HG03103 (cell line): ENCODE measurements at regions not wholly inside any gene's neighbourhood (a gene's known extent, or its start where the extent isn't known, plus 50 kb on each side); places are given as distances from the start of the nearest gene placed in this dataset.

Experiments
- ATAC-seq: cut with Tn5 transposase; IDR thresholded peaks from one replicate; pipeline ENCODE4 v1.9.1; 2021; ENCODE audit warnings: low read depth; ENCODE audit not compliant: unreplicated experiment

DNA sequence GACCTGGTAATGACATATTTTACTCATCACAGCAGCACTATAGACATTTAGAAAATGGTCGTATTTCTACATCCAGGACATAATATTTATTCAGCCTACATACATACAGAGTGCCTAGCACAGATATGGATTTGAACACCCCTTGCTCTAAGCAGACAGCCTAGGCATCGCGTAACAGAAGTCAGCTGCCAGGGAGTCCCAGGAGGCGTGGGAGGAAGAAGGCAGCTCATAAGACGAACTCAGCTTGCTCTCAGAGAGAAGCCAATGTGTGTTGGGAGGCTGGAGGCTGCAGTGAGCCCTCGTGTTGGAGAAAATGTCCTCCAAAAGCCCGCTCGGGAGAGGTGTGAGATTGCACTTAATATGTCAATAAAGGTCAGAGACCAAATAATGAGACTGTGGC, 131.6 kb downstream of the BCOR start:
- ATAC-seq = no peak

DNA sequence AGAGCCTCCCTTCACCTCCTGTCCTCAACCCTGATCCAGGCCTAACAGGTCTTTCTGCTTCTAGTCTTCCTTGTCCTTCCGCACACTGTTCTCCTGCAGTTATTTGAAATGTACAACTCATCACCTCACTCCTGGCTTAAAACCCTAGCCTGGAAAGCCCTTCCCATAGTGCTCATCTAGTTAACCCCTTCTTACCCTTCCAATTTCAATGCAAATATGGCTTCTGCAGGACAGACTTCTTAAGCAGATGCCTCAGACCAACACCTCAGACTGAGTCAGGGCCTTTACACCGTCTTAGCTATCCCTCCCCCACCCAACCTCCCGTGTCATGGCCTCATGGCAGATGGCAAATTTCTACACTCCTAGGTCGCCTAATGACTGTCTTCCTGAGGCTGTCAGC, 130.4 kb downstream of the BCOR start:
- no peak for ATAC-seq

DNA sequence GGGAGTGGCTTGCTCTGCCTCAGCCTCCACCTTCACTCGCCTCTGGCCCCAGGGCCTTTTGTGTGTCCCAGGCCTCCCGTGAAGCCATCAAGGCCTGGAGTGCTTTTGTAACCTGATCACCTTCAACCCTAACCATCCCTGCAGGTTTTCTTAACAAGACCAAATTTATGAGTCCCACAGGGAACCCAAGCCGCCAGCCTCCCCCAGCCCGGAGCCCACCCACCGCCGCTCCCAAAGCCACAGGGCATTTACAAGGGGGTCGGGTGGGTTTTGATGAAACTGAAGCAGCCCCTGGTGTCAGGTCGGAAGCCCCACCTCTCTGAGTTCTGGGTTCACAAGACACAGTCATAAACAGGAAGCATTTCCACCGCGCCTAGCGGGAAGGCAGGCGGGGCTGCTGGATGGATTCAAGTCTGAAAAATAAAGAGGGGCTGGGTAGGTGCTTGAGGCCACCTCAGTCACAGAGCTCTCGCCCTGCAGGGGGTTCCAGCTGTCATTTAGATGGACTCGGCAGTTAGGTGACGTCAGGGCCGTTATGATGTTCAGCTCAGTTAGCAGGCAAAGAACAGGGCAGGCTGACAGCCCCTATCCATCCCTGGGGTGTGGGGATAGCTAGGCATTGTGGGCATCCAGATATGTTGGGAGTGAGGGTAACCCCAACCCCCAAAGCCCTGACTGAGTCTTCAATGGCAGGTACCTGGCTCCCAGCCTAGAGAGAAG, 128.5 kb downstream of the BCOR start:
- ATAC-seq = no peak

DNA sequence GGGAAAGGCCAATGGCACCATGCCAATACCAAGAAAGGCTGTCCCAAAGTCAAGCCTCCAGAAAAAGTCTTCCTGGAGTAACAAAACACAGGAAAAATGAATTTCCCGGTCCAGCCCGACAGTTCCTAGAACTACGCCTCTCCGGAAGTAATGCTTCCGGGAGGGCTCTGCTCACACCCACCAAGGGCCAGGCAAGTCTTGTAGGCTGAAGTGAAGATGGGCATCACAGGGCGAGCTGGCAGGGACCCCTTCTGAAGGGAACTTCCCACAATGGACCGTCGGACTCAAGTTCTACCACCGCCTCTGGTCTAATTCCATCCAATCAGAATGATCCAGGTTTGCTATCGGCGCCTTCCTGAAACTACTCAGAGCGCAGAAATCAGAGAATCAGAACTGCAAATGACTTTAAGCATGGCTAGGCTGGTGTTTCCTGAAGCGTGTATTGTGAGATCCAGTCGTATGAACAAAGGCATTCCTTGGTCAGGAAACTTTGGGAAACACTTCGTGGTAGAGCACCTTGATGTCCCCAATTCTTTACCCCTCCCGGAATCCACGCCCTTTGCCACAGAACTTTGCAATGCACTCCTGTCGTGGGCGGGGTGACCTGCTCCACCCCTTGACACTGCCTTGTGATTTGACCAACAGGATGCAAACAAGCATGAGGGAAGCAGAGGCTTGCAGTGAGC, 127.8 kb downstream of the BCOR start:
- no peak for ATAC-seq

DNA sequence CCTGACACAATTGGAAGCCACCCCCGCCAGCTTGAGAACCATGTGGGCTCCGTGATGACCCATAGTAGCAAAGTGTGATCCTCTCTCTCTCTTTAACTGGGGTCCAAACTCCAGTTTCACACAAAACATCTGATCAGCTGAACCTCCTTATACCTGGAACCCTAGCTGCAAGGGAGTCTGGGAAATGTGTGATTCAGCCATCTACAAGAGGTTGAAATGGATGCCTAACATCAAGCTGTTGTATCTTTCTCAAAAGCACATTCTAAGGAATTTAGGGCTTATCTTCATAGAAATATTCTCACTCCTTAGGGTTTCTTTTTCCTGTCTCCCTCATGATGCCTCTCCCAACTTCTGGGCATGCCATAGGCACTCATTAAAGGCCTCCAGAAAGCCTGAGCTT, 126.0 kb downstream of the BCOR start:
- no peak for ATAC-seq

DNA sequence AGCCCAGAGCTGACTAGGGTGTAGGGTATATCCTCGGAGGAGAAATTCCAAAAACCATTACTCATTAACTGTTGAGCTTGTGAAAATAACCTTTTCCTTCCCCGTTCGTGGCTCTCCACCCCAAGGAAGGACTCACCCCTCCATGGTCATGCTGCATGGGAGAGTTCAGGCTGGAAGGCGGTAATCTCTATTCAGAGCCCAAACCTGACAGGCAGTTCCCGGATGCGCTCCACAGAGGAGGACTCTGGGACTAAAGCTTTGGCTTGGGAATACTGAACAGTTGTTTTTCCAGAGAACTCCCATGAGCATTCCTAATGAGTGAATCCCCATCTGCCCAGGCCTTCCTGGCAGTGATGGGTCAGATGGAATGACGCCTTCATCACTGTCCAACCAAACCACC, 125.4 kb downstream of the BCOR start:
- ATAC-seq = no peak

DNA sequence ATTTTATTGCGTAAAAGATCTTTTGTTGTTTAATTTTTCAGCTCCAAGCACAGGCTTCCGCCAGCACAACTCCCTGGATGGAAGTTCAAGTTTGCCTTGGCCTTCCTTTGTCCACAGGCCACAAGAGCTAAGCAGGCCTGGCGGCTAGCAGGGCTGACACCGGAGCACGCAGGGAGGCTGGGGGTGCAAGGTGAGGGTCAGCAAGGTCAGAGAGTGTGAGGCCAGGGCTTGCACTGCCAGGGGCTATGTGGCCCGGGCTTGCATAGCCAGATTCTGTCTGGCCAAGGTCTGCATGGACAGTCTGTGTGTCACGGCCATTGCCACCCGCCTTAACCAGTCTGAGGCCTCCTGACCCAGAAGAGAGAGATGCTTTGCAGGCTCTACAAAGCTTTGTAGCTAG, 123.9 kb downstream of the BCOR start:
- no peak for ATAC-seq

DNA sequence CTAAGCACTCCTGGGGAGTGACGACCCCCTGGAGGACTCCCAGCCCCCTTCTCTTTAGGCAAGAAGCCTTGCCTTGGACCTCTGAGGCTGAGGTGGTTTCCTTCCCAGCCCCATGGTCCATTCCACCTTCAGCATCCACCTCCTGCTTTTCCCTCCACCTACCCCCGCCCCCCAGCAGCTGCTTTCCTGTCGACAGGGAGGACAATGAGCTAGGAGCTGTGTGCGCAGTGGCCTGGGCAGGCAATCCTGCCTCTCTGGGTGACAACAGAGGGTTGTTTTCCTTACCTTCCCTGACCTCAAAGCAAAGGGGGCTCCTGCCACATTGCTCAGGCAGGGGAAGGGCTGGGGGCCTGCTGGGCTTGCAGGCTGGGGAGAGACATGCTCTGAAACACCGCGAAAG, 123.5 kb downstream of the BCOR start:
- ATAC-seq = no peak

DNA sequence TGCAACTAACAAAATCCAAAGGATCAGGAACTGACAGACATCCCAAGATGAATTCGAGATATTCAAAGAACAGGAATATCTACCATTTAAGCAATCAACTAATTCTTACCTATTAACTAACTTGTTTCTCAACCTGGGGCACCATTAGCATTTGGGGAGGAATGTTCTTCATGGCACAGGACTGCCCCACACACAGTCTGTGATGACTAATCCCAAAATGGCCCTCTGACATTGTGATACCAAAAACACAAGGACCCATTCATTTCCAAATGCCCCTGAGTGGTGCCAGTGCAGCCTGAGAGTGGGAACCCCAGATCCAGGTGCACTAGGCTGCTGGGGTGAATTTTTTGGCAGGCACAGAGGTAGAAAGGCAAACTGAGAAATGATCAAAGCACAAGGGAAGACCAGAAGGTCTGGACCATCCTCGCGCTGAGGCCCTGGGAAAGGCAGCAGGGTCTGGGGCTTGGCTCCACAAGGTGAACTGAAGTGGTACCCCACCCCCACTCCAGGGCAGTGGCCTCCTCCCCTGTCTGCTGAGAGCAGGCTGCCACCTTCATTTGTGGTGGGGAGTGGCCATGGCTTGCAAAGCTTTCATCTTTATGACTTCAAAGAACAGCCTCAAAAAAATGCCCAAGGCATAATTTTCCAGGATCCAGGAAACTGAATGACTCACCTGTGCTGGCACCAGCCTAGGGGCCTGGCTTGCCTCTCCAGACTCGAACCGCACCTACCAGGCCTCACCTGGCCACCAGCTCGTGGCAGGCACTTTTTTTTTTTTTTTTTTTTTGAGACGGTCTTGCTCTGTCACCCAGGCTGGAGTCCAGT, 122.4 kb downstream of the BCOR start:
- no peak for ATAC-seq

DNA sequence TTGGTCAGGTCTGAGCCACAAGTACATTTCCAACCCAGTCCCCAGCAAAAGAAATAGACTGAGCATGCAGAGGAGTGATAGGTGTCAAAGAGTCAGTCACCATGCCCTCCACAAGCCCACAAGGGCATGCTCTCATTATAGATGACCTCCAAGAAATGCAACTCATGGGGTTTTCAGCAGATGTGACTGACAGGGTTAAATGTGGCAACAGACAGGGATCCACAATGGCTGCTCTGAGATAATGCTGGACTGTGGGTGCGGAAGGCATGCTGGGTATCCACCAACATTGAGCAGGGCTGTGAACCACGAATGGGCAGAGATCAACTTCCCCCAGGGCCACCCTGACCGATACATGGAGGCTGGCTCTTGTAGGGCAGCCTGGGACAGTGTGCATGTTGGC, 115.8 kb downstream of the BCOR start:
- no peak for ATAC-seq

DNA sequence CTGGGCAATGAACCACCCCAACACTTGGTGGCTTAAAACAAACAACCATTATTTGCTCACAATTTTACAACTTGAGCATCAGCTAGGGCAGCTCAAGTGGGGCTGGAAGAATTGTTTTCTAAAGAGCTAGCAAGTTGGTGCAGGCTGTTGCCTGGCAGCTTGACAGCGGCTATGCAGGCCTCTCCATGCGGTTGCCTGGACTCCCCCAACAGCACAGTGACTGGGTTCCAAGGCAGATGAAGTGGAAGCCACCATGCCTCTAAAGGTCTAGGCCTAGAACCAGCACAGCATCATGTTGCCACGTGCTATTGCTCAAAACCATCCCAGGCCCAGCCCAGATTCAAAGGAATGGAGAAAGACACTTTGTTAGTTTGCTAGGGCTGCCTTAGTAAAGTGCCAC, 114.8 kb downstream of the BCOR start:
- no peak for ATAC-seq

DNA sequence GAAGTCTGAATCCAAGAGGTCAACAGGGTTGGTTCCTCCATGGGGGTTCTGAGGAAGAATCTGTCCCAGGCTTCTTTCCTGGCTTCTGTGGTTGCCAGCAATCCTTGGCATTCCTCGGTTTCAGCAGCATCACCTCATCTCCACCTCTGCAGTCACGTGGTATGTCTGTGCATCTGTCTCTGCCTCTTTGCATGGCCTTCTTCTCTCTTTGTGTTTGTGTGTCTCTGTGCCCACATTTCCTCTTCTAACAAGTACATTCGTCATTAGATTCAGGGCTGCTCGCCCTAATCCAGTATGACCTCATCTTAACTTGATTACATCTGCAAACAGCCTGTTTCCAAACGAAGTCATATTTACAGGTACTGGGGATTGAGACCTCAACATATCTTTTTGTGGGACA, 114.0 kb downstream of the BCOR start:
- no peak for ATAC-seq

DNA sequence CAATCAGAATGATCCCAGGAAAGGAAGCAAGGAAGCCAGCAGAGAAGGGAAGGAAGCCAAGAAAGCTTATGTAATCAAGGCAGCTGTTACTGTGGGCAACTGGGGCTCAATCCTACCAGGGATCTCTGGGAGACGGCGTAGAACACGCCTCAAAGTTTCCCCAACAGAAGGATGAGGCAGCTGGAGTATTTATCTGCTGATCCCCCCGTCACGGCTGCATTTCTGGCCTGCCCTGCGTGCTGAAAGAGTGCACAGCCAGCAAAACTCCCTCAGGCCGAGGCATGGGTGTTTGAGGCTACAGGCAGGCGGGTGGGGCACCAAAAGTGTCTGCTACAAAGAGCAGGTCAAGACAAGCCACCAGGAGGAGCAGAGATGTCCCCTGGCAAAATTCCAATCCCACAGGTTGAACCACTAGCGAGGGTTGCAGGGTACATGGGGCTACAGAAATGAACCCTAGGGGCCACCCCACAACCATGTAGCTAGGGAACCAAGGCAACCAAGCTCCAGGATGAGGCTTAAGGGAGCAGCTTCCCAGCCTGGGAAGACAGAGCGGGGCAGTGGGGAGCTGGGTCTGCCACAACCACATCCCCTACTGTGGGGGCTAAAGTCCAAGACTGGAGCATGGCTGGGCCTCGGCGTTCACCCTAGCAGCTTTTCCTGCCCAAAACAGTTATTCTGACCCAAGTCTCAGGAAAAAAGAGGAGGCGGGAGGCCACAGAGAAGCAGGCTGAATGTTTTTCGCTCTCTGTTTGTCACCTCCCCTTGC, 113.4 kb downstream of the BCOR start:
- no peak for ATAC-seq

DNA sequence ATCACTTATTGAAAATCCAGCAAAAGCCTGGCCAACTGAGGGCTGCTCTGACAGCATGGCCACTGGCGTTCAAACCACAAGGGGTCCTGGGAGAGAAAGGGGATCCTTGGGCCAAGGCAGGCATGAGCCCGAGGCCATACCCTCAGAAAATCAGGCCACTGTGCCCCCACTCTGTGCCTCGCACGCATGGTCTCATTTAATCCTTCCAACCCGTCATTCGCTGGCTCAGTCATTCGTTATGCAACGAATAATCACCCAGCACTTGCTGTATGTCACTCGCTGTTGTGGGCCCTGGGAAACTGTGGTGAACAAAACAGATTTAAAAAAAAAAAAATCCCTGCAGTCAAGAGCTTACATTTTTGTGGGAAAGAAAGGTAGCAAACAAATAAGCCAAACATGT, 112.7 kb downstream of the BCOR start:
- no peak for ATAC-seq

DNA sequence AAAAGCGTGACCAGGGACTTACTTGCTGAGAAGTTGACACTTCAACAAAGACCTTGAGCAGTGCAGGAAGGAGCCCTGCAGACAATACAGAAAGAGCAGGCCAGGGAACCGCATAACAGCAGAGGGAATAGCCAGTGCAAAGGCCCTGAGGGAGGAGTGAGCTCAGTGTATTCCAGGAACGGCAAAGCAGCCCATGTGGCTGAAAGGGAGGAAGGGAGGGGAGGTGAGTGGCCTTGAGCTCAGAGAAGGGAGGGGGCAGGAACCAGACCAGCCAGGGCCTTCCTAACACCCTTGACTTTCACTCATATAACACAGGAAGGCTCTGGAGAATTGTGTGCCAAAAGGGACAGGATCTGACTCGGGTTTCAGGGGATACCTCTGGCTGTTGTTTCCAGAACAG, 112.2 kb downstream of the BCOR start:
- no peak for ATAC-seq

DNA sequence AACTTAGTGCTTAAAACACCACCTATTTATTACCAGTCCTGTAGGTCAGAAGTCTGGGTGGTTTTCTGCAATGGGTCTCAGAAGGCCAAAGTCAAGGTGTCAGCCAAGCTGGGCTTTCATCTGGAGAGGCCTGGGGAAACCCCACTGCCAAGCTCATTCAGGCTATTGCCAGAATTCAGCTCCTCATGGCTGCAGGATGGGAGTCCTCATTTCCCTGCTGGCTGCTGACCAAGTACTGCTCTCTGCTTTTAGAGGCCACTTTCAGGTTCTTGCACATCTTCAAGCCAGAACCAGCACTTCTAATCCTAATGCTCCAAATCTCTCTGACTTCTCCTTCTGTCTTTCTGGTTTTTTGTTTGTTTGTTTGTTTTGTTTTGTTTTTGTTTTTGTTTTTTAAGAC, 109.3 kb downstream of the BCOR start:
- ATAC-seq = no peak

DNA sequence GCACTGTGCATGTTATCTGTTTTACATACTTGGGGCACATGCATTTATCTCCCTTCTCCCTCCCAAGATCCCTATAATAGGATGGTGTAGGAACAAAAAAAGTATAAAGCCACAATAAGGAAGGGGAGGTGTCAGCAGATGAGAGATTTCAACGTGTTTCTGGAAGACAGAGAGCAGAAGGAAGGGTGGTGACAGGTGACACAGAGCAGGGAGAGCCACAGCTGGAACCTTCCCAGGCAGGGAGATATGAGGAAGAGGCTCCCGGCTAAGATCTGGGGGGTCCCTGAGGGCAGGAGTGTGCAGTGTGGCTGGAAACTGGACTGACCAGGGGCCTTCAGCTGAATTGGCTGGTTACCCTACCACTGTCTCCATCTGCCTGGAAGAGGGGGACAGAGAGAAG, 107.4 kb downstream of the BCOR start:
- ATAC-seq = no peak

DNA sequence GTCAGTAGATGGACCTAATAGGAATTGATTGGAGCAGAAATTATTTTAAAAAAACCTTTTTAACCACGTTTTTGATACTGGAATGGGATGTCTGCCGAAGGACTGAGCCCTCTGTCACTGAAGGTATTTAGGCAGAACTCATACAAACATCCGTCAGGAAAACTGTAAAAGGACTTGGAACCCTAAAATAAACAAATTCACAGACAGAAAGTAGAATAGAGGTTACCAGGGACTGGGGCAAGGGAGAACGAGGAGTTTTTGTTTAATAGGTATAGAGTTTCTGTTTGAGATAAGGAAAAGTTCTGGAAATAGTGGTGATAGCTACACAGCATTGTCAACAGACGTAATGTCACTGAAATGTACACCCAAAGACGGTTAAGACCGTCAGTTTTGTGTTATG, 105.5 kb downstream of the BCOR start:
- ATAC-seq = no peak

DNA sequence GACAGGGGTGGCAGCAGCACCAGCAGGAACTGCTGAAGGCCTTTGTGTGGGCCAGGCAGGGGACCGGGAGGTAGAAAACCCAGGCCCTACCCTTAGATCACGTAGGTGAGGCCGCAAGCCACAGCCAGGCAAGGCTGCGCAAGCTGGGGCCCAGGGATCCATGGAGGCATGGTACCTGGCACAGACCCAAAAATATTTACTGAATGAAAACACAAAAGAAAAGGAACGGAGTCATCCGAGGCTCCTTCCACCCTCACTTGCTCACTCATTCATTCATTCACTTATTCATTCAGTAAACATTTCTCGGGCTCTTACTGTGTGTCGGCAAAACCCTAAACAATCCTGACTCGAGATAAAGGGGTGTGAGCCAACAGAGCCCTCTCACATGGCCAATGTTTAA, 102.3 kb downstream of the BCOR start:
- no peak for ATAC-seq

DNA sequence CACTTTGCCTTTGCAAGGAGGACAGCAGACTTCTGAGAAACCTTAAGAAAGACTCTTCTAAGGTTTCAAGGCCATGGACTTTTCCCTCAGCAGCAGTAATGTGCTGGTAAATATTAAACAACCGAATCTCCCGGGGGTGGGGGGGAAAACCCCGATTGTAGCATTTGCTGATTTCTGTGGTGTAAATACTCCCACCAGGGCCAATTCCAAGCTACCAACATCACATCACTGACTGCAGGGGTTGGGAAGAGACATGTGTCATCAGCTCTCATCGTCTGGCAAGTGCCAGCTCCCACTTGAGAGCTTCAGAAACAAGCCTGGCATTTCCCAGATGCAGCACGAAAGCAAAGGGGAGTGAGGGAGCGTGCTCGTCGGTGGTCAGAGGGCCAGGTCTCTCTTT, 101.2 kb downstream of the BCOR start:
- no peak for ATAC-seq
